Astrocyte of the hippocampus (primary cell): ENCODE measurements at regions not wholly inside any gene's neighbourhood (a gene's known extent, or its start where the extent isn't known, plus 50 kb on each side); places are given as distances from the start of the nearest gene placed in this dataset.
A peak's percentile ranks its signal among the peaks of the same experiment; 100 is the strongest.
"Not testable (repeated sequence)": the region's sequence is repeated elsewhere in the genome, so short reads cannot be mapped to it uniquely, and the experiment has no call there.

Source experiments
- DNase-seq: peaks from one replicate; pipeline ENCODE4 v3.0.0; 2011; ENCODE audit warnings: low read depth, low spot score

- peak; percentile 26 for DNase-seq
Observed at GRCh38 chr10:20406281-20407104, 490.6 kb downstream of the NEBL start.

GRCh38 chr10:20405761-20406160 lies 491.4 kb downstream of the NEBL start:
- no peak for DNase-seq

GRCh38 chr10:20405050-20405449 lies 492.1 kb downstream of the NEBL start:
- no peak for DNase-seq

- no peak for DNase-seq
Observed at GRCh38 chr10:20399772-20400171, 497.3 kb downstream of the NEBL start.

- DNase-seq: no peak
Observed at GRCh38 chr10:20396701-20397100, 500.4 kb downstream of the NEBL start.

- no peak for DNase-seq
Observed at GRCh38 chr10:20396205-20396604, 500.9 kb downstream of the NEBL start.

GRCh38 chr10:20391629-20392028 lies 505.5 kb downstream of the NEBL start:
- DNase-seq: no peak

- DNase-seq: no peak
Observed at GRCh38 chr10:20381761-20382160, 515.4 kb downstream of the NEBL start.

- DNase-seq: no peak
Observed at GRCh38 chr10:20380401-20380800, 516.7 kb downstream of the NEBL start.

GRCh38 chr10:20372748-20373147 lies 524.4 kb downstream of the NEBL start:
- no peak for DNase-seq

GRCh38 chr10:20370977-20371533 lies 526.1 kb downstream of the NEBL start:
- DNase-seq: not testable (repeated sequence)

GRCh38 chr10:20369863-20370736 lies 527.0 kb downstream of the NEBL start:
- DNase-seq: no peak

- DNase-seq: no peak
Observed at GRCh38 chr10:20363684-20364083, 533.4 kb downstream of the NEBL start.

GRCh38 chr10:20355915-20356314 lies 539.7 kb downstream of the PLXDC2 start:
- DNase-seq: peak; percentile 20

GRCh38 chr10:20355011-20355410 lies 538.8 kb downstream of the PLXDC2 start:
- no peak for DNase-seq

- DNase-seq: no peak
Observed at GRCh38 chr10:20354166-20354565, 537.9 kb downstream of the PLXDC2 start.

- DNase-seq: no peak
Observed at GRCh38 chr10:20350509-20350908, 534.3 kb downstream of the PLXDC2 start.

GRCh38 chr10:20343036-20343435 lies 526.8 kb downstream of the PLXDC2 start:
- peak; percentile 5 for DNase-seq
